LHCN-M2 (cell line): ENCODE measurements at regions not wholly inside any gene's neighbourhood (a gene's known extent, or its start where the extent isn't known, plus 50 kb on each side); places are given as distances from the start of the nearest gene placed in this dataset.
A peak's percentile ranks its signal among the peaks of the same experiment; 100 is the strongest.

Source experiments
- DNase-seq: peaks from one replicate; pipeline ENCODE4 v3.0.0-alpha.2; 2012; ENCODE audit warnings: low read depth

DNA sequence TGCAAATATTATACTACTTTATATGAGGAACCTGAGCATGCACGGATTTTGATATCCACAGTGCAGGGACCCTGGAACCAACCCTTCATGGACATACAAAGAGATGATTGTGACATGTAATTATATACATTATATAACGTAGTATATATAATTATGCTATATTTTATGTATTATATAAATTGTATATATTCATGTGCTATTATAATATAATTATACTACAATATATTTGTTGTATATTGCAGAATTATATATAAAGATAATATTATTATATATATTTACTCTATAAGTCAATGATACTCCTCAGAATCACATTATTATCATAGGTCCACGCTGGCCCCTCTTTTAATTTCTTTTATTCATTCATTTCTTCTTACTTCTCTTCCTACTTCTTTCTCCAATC lies 70.9 kb downstream of the TNFSF18 start:
- no peak for DNase-seq

DNA sequence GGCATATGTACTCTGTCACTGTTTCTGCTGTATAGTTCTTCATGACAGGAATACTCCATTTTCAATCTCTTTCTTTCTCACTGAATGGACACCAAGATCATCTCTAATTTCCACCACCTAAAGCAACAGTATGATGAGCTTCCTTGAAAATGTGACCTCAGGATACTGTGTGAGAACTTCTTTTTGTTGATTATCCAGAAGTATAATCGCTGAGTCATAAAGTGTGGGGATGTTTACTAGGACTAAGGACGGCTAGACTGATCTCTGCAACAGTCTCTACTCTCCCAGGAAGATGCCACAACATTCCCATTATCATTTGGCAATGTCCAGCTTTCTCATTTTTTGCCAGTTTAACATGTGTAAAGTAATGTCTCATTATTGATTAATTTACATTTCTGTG lies 70.3 kb downstream of the TNFSF18 start:
- peak; percentile 41 for DNase-seq

DNA sequence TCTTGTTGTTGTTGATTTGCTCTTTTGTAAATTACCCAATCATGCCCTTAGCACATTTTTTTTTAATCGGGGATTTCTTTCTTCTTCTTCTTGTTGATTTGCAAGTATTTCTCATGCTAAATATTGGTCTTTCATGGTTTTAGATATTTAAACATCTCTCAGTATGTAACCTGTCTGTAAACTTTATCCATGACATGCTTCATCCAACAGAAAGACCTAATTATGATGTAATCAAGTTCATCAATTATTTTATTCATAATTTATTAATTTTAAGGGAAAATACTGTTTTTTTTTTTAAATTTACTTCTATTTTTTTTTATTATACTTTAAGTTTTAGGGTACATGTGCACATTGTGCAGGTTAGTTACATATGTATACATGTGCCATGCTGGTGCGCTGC lies 69.8 kb downstream of the TNFSF18 start:
- DNase-seq, result no peak
